Skeletal muscle satellite cell (primary cell): ENCODE measurements at regions not wholly inside any gene's neighbourhood (a gene's known extent, or its start where the extent isn't known, plus 50 kb on each side); places are given as distances from the start of the nearest gene placed in this dataset.

Source experiments
- H3K27me3 ChIP-seq: 2 replicates; pipeline ENCODE4 v1.7.0; 2013; ENCODE audit warnings: low read length; ENCODE audit not compliant: control insufficient read depth, insufficient read depth
- H3K36me3 ChIP-seq: 2 replicates; pipeline ENCODE4 v1.7.0; 2013; ENCODE audit warnings: mild to moderate bottlenecking, control low read depth, low read length; ENCODE audit not compliant: insufficient read depth
- H3K4me1 ChIP-seq: 2 replicates; pipeline ENCODE4 v1.7.0; 2013; ENCODE audit warnings: low read length; ENCODE audit not compliant: control insufficient read depth, insufficient read depth
- H3K4me2 ChIP-seq: 2 replicates; pipeline ENCODE4 v1.7.0; 2013; ENCODE audit warnings: mild to moderate bottlenecking, low read length
- H3K4me3 ChIP-seq: 2 replicates; pipeline ENCODE4 v1.7.0; 2013; ENCODE audit warnings: low read length
- H3K9ac ChIP-seq: 2 replicates; pipeline ENCODE4 v1.7.0; 2013; ENCODE audit warnings: mild to moderate bottlenecking, low read depth, low read length, moderate library complexity
- H3K9me3 ChIP-seq: replicated peaks from 2 replicates; pipeline ENCODE4 v1.7.0; 2013; ENCODE audit warnings: mild to moderate bottlenecking, control low read depth, low read length

DNA sequence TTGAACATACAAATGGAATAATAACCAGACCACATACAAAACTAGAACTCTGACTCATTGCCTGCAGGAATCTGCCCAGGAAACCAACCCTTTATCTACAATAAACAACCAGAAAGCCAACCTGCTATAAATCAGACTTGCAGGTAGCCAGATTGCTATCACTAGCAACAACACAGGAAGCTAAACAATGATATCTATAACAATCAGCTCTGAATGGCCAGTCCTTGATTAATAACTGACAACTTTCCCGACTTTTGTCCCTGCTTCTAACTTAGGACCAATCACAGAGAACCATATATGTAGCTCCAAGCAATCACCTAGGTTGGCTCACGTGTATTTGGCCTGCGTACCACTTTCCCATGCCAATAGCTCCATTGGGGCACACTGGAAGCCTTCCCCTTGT is 470.8 kb downstream of the RIT2 start:
- H3K4me1 ChIP-seq, result no peaks in the 10 kb centered on the region
- no peaks in the 10 kb centered on the region for H3K27me3 ChIP-seq
- no peak overlapping the region for H3K4me2 ChIP-seq
- H3K36me3 ChIP-seq, result no peaks in the 10 kb centered on the region
- no peaks in the 10 kb centered on the region for H3K9me3 ChIP-seq
- no peak overlapping the region for H3K4me3 ChIP-seq
- H3K9ac ChIP-seq, result no peak overlapping the region

- Histone ChIP-seq H3K27me3 (no peaks in the 10 kb centered on the region), H3K4me3 (no peak overlapping the region), H3K9me3 (no peaks in the 10 kb centered on the region), H3K36me3 (no peaks in the 10 kb centered on the region), H3K4me2 (no peak overlapping the region), H3K9ac (no peak overlapping the region), H3K4me1 (no peaks in the 10 kb centered on the region)
Observed at GRCh38 chr18:42649331-42650035, 466.0 kb downstream of the RIT2 start.

GRCh38 chr18:42654556-42654955 is 460.9 kb downstream of the RIT2 start:
- Histone ChIP-seq H3K9ac (no peak overlapping the region), H3K27me3 (no peaks in the 10 kb centered on the region), H3K36me3 (no peaks in the 10 kb centered on the region), H3K4me2 (no peak overlapping the region), H3K4me3 (no peak overlapping the region), H3K9me3 (no peaks in the 10 kb centered on the region), H3K4me1 (no peaks in the 10 kb centered on the region)

DNA sequence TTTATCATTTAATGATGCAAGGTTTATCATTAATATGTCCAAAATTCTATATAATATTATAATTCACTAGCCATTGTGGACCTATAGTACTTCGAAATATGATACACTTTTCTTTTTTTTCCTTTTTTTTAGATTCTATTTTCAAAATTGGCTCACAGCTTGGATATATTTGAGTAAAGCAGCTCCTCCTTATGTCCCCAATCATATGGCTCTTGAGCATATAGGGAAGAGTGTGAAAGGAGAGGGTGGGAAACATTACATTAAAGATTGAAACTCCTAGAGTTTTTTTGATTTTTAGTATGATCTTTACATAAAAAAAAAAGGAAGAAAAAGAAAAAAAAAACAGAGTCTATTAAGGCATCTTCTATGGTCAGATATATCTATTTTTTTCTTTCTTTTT is 457.9 kb downstream of the RIT2 start:
- H3K4me2 ChIP-seq, result no peak overlapping the region
- no peak overlapping the region for H3K4me3 ChIP-seq
- H3K9me3 ChIP-seq, result no peaks in the 10 kb centered on the region
- no peaks in the 10 kb centered on the region for H3K36me3 ChIP-seq
- no peak overlapping the region for H3K9ac ChIP-seq
- H3K27me3 ChIP-seq, result no peaks in the 10 kb centered on the region
- no peaks in the 10 kb centered on the region for H3K4me1 ChIP-seq

DNA sequence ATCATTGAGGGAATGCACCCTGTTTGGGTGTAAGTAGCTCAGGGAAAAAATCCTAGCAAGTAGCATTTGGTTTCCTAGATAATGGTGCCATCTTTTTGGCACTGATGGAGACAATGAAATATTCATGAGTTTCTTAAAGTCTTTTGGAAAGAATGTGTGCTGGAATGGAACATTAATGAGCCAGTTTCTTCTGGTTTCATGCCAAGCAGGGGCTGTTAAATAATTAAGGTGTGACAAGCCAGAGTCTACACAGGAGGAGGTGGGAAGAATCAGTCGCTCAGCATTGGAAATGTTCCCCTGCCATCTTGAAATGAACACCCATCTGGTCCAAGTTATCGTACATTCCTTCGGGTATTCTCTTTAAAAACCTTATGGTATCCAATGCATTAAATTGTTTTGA is 457.3 kb downstream of the RIT2 start:
- Histone ChIP-seq H3K4me1 (no peaks in the 10 kb centered on the region), H3K9me3 (no peaks in the 10 kb centered on the region), H3K4me3 (no peak overlapping the region)

GRCh38 chr18:42659187-42659586 is 456.3 kb downstream of the RIT2 start:
- H3K9ac ChIP-seq, result no peak overlapping the region
- H3K27me3 ChIP-seq, result no peaks in the 10 kb centered on the region
- no peak overlapping the region for H3K4me3 ChIP-seq
- H3K4me2 ChIP-seq, result no peak overlapping the region
- no peaks in the 10 kb centered on the region for H3K9me3 ChIP-seq
- no peaks in the 10 kb centered on the region for H3K36me3 ChIP-seq
- no peaks in the 10 kb centered on the region for H3K4me1 ChIP-seq

More for the DNA sequence above, 457.3 kb downstream of the RIT2 start:
- no peaks in the 10 kb centered on the region for H3K27me3 ChIP-seq
- H3K9ac ChIP-seq, result no peak overlapping the region
- H3K36me3 ChIP-seq, result no peaks in the 10 kb centered on the region
- no peak overlapping the region for H3K4me2 ChIP-seq

DNA sequence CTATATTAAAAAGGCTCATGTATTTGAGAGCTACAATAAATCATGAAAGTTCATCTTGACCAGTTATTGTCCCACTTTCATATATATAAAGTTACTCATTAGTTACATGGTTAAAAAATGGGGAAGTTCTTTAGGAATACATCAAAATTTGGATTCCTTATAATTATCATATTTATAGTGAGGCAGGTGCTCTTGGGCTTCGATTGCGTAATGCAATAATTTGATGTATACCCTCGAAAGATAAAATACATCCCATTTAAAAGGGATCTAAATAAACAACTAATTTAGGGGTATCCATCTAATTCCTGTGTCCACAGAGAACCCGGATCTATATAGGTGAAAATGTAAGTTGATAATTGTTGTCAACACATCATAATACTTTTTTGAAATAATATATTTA is 444.6 kb downstream of the RIT2 start:
- Histone ChIP-seq H3K4me3 (no peak overlapping the region), H3K4me1 (no peaks in the 10 kb centered on the region), H3K36me3 (no peaks in the 10 kb centered on the region), H3K27me3 (no peaks in the 10 kb centered on the region), H3K9me3 (no peaks in the 10 kb centered on the region), H3K9ac (no peak overlapping the region), H3K4me2 (no peak overlapping the region)

GRCh38 chr18:42675810-42676209 is 439.7 kb downstream of the RIT2 start:
- no peak overlapping the region for H3K4me3 ChIP-seq
- H3K4me1 ChIP-seq, result no peaks in the 10 kb centered on the region
- H3K4me2 ChIP-seq, result no peak overlapping the region
- no peaks in the 10 kb centered on the region for H3K9me3 ChIP-seq
- no peaks in the 10 kb centered on the region for H3K36me3 ChIP-seq
- H3K27me3 ChIP-seq, result no peaks in the 10 kb centered on the region
- no peak overlapping the region for H3K9ac ChIP-seq

DNA sequence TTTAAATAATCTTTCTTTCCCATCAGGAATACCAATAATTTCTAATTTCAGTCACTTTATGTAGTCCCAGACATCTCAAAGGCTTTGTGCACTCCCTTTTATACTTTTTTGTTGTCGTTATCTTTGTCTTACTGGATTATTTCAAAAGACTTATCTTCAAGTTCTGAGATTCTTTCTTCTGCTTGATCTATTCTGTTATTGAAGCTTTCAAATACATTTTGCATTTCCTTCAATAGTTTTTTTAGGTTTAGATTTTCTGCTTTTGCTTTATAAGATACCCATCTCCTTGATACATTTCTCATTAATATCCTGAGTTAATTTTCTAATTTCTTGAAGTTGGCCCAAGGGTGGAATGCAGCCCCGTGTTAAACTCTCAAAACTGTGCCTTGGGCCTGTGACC is 432.4 kb downstream of the RIT2 start:
- H3K4me3 ChIP-seq, result no peak overlapping the region
- no peaks in the 10 kb centered on the region for H3K27me3 ChIP-seq
- no peak overlapping the region for H3K9ac ChIP-seq
- H3K4me2 ChIP-seq, result no peak overlapping the region
- H3K4me1 ChIP-seq, result no peaks in the 10 kb centered on the region
- H3K9me3 ChIP-seq, result no peaks in the 10 kb centered on the region
- no peaks in the 10 kb centered on the region for H3K36me3 ChIP-seq

- H3K27me3 ChIP-seq, result no peaks in the 10 kb centered on the region
- H3K4me2 ChIP-seq, result no peak overlapping the region
- H3K4me1 ChIP-seq, result no peaks in the 10 kb centered on the region
- H3K9ac ChIP-seq, result no peak overlapping the region
- H3K4me3 ChIP-seq, result no peak overlapping the region
- H3K36me3 ChIP-seq, result no peaks in the 10 kb centered on the region
- H3K9me3 ChIP-seq, result no peaks in the 10 kb centered on the region
Observed at GRCh38 chr18:42689310-42689709, 426.2 kb downstream of the RIT2 start.
